SK-MEL-5 (cell line): ENCODE measurements at regions not wholly inside any gene's neighbourhood (a gene's known extent, or its start where the extent isn't known, plus 50 kb on each side); places are given as distances from the start of the nearest gene placed in this dataset.

Experiments used
- DNase-seq: peaks from one replicate; pipeline ENCODE4 v3.0.0-alpha.2; 2016; ENCODE audit warnings: low read depth, low spot score
- in situ Hi-C: cut with HindIII; loops from 2 replicates; pipeline ENCODE4 v1.10.0; 2016; ENCODE audit warnings: low sequenced_read_pairs, high pct_unique_total_duplicates, low pct_unique_long_range_greater_than_20kb

DNA sequence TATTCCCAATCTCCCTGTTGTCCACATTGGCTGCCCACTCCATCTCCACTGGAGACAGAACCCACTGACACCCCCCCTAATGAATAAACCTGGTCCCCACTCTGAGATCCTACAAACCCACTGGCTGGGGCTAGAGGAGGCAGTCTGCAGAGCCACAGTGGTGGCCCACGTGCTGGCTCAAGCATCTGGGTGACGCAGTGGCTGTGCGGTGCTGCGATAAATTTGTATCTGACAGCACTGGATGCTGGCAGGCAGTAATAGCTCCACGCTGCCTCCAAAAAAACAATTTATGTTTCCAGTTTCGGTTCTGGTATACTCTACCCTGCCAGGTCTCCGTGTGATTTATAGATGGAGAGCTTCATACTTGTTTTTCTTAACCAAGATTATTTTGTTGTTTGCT is 87.1 kb upstream of the SYNDIG1 start:
- in situ Hi-C loops = no loop called here
- DNase-seq = no peak

DNA sequence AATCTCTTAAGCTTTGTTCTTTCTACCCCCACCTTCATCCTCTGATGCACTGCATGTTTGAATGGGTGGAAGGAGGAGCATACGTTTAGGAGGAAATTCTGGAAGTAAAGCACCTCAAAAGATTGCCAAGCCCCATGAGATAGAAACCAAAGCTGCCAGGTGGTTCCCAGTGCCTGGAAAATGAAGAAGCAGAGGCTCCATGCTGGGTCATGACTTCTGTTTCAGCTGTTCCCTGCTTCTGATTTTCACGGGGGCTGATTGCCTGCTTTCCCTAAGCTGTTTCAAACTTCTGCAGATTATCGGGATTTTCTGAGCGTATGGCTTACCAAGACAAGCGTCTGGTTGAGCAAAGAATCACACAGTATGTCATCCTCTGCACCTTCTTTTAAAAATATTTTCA is 87.5 kb upstream of the SYNDIG1 start:
- no peak for DNase-seq
- in situ Hi-C loops = no loop called here

DNA sequence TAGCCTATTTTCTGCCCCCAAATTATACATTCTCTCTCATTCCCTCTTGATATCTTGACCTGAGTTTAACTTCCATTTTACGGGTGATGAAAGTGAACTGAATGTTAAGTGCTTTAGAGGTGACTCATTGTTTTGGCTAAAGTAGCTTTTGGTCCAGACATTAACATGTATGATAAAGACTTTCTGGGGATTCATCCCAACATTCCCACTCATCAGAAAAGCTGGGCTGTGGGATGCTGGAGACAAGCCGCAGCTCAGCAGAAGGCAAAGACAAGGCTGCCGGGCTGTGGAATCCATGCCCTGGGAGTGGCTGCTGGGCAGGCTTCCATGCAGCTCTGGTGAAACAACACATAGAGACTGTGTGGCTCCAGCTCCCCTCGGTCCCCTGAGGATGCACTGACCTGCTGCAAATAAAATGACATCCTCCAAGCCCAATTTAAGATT is 89.9 kb upstream of the SYNDIG1 start:
- in situ Hi-C loops = no loop called here
- DNase-seq = no peak

DNA sequence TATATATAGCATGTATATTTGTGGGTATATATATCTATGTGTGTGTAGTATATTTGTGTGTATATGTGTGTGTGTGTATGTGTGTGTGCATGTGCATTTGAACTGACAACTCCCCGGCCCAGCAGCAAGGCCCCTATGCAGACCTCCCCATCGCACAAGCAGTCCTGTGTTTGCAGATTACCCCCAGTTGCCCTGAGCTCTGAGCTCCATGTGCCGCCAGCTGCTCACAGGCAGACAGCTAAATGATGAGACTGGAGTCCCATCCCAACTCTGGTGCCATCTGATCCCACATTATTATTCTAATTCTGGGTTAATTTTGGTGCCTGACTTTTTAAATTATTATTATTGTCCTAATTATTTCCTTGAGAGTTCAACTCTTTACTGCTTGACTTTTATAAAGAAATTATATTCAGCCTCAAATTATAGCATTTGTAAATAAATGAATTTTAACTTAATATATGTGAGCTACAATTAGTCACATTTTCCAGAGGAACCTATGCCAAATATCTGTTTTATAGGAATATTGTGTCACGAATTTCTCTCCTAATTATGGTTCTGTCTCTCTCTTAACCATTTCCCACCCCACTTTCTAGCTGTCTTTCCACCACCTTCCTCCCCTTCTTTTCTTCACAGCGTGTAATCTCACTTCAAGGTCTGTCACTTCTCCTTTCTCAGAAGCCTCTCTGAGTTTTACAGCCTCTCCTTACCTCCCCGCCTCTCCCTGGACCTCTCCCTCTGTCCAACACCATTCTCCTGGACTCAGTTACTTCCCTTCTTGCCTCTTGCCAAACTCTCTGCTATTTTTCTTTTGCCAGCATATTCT is 90.6 kb upstream of the SYNDIG1 start:
- no peak for DNase-seq
- in situ Hi-C loops = no loop called here

DNA sequence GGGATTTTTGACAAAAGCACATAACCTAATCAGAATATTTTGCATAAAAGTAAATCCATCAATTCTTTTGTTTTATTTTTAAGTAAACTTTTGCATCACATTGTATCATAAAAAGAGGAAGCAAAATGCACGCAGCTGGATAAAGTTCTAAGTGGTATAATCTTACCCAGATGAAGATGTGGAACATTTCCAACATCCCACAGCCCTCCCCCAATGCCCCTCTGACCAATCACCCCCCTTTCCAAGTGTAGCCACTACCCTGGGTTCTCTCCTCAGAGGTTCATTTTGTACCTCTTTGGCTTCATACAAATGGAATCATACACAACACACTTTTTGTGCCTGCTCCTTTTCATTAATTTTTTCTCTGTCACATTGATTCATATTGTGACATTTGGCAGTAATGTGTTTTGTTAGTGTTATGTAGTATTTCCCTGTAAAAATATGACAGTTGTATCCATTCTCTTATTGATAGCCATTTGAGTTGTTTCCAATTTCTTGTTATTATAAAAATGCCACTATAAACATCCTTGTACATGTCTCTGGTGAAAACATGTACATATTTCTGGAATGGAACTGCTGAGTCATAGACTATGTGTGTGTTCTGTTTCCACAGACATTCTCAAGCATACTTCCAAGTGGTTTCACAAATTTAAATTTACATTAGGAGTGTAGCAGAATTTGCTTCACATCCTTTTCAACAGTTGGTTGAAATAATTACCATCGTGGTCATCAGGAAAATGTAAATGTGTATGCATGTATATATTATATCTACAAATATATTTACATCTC is 92.9 kb upstream of the SYNDIG1 start:
- in situ Hi-C loops = no loop called here
- no peak for DNase-seq

DNA sequence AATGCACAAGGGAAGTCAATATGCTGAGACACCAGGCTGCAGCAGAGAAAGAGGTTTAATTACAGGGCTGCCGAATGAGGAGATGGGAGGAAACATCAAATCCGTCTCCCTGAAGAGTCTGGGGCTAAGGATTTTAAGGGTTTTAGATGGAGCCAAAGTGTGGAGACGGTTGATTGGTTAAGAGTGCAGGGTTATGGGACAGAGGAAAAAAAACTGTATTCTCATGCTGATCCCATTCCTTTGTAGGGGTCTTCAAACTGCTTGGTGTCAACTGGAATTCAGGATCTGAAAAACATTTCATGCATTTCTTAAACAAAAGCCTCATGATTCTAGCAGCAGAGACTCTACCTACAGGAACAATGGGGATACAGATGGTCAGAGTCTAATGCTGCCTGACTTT is 96.1 kb upstream of the SYNDIG1 start:
- no peak for DNase-seq

DNA sequence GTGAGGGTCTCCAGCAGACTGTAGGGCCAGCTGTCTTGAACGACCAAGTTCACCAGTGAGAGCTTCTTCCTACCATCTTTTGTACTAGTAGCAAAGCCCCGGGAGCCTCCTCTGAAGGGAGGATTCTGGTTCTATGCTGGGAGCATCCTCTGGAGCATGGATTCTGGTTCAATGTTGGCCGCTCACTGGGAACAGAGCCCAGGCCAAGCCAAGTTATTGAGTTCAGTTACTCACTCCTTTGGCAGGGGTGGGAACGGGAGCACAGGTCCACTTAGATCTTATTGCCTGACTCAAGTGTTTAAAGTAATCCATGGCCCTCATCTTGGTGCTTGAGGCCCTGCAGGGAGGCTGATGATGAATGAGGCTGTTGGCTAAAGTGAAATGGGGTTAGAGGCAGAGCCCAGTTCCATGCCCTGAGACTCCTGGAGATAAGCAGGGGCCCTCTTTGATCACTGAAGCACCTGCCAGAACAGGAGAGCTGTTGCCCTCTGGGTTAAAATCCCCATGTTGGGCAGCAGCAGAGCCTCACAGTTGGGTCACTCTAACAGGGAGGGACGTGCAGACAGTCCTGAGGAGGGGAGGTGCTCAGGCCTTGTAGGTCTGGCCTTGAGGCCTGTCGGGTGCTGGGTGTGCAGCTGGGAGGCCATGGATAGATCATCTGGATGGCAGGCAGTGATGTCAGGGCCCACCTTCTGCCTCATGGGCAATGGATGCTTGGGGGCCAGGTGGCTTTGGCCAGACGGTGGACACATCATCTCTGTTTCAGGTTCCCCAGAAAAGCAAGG is 98.3 kb upstream of the SYNDIG1 start:
- DNase-seq = no peak

More for the DNA sequence above, 96.1 kb upstream of the SYNDIG1 start:
- in situ Hi-C loops = no loop called here

DNA sequence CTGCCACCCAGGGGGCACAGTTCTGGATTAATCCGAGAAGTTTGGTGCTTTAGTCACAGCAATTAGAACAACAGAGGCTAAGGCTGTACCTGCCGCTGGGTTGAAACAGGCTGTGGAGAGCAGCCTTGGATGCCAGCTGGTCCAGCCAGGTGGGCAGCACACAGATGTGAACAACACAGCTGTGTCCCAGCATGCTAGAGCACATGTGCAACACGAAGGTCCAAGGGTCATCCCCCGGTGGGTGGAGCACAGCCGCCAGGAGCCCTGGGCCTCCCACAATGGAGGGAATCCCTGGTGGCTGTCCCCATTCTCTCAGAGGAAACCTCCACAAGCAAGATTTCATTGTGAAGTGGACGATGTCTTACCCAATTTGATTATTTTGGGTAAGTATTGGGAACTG is 99.2 kb upstream of the SYNDIG1 start:
- in situ Hi-C loops = no loop called here
- DNase-seq = no peak

More for the DNA sequence above, 98.3 kb upstream of the SYNDIG1 start:
- in situ Hi-C loops = no loop called here

DNA sequence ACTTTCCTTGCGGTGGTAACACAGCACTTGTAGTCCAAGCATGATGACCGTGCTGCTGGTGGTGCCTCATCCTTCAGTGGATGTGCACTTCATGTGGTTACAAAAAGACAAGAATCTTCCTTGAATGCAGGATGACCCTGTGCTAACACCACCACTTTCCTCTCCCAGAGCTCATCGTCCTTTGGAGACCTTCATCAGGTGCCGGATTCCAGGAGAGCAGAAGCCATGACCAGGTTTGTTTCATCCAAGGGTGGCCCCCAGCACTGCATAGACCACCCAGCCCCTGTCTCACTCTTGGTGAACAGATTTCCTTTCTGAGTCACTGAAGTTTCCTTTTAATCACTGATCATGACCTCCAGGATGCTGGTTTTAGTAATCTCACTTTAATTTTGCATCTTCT is 101.2 kb upstream of the SYNDIG1 start:
- DNase-seq = no peak
- in situ Hi-C loops = no loop called here

DNA sequence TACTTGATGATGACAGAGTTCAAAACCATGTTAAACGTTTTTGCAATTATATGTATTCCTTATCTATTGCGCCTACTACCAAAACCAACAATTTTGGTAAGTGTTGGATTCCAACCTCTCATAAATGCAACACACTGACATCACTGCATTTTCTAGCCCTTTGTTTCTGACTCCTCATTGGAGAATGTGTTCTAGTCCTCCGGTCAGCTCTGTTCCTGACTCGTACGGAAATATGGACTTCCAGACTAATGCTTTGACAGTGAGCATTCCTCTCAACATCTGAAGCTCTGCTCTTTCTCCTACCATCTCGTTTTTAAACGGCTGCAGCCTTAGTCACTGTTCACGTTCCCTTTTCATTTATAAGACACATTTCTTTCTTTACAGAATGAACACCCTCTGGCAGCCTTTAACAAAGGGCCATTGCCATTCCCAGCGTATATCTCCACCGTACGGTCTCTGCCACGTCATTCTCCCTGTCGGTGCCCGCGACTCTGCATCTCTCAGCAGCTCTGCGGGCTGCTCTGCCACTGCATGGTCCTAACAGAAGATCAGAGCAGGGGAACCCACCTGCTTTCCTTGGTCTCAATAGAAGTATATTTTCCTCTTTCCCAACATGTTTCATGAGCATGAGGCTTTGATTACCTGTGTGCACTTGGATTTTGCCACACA is 103.0 kb upstream of the SYNDIG1 start:
- in situ Hi-C loops = no loop called here
- DNase-seq = no peak

DNA sequence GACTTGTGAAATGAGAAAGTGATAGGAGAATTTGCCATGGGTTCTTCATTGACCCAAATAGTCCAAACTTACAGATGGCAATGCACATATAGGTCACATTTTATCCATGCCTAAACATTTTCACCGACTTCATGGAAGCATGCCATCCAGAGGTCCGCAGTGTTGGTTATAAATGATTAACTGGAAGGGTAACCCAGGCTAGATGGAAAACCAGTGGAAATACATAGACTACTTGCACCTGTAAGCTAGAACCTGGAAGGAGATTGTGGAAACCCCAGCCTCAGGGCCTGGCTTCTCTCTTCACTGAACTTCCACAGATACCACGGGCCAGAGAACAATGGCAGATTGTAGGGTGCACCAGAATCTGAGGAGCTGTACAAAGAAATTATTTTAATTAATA is 103.8 kb upstream of the SYNDIG1 start:
- in situ Hi-C loops = no loop called here
- DNase-seq = no peak

DNA sequence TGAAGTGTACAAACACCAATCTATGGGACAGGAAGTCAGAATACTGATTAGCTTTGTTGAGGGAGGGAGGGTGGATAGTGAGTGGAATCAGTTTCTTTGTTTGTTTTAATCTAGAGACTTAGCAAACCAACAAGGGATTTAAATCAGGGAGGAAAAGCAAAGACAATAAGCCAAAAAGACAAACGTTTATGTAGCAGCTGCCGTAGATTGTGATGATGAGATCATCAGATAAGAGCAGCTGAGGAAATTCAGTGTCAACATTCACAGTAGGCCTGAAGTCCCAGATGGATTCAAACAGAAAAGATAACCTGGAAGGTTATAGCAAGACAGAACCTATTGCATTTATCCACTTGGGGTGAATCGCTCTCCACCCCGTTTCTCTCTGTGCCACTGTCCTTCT is 104.9 kb upstream of the SYNDIG1 start:
- DNase-seq = no peak
- in situ Hi-C loops = no loop called here

DNA sequence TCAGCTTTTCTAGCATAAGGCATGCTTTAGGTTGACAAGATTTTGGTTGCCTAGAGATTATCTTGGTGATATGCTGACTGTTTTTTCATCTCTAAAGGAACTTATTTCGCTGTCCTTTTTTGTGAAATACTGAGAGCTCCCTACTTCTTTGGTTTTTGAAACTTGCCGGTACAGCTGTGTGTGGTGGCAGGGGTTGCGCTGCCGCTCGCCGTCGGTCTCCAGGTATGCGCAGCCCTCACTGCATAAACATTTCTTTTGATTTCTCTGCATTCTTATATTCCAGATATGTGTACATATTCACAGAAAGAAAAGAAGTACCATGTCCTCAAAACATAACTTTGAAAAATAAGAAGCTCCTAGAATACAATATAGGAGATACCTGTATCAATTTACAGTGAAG is 106.4 kb upstream of the SYNDIG1 start:
- no peak for DNase-seq
- in situ Hi-C loops = no loop called here

DNA sequence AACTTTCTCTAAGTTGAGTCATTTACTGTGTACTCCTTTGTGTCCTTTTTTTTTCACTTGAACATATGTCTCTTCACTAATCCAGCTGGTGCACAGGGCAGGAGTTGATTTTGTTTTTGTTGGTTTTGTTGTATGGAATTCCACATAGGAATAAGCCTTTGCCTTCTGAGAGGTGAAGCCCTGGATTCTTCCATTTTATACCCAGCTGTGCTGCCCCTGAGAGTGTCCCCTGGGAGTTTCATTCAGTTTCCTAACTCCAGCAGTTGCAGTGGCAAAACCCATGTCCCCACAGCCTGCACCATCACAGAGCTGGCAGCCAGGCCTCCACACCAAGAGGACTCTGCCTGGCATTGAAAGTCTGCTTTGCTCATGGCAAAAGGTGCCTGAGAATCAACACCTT is 107.3 kb upstream of the SYNDIG1 start:
- in situ Hi-C loops = no loop called here
- DNase-seq = no peak

DNA sequence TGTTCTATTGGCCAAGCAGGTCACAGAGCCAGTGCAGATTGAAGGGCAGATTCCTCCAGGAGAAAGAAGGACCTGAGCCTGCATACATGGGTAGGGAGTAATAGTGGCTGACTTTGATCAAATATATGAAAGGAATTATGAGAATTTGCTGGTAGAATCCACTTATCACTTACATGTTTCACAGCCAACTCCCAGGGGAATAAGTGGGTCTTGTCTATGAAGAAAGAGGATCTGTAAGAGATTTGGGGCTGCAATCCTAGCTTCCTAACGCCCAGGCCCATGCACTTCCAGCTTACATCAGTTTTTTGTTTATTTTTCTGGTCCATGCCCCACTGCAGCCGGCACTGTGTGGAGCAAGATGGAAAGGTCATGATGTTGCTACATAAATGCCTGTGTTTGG is 107.9 kb upstream of the SYNDIG1 start:
- DNase-seq = no peak
- in situ Hi-C loops = no loop called here

DNA sequence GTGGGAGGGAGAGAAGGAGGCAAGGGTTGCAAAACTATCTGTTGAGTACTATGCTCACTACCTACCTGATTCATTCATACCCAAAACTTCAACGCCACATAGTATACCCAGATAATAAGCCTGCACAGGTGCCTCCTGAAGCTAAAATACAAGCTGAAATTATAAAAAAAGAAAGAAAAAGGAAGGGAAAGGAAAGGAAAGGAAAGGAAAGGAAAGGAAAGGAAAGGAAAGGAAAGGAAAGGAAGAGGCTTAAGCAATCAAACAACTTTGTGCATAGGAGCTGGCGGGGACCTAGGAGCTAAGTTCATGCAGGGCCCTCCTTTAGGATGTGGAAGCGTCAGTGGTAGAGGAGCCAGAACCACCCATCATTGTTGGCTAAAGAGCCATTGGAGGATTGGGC is 108.9 kb upstream of the SYNDIG1 start:
- no peak for DNase-seq
- in situ Hi-C loops = no loop called here

DNA sequence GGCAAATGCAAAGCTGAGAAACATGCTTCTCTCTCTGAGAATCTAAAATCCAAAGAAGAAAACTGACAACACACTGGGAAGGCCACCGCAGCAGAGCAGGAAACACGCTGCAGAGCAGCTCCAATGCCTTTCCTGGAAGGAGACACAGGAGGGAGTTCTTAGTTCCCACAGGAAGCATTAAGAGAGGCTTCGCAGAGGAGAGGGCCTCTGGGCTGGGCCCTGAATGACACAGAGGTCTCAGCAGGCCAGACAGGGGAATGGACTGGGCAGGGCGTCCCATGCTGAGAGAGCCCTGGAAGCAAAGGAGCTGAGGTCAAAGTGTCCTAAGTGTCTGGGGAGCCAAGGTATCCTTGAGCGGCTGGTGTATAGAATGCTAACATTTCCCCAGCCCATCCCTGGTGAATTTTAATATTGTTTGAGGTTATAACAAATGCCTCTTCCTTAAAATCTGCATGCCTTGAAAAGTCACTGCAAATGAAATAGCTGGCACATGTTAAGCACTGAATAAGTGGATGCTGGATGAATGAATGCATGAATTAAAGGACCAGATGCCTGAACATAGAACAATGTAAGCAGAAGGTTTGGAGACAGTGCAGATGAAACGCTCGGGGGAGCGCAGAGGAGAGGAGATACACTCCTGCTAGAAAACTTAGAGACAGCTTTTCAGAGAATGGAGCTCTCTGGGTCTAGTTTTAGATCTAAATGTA is 110.0 kb upstream of the SYNDIG1 start:
- no peak for DNase-seq
- in situ Hi-C loops = no loop called here
